ENCODE measurements at regions not wholly inside any gene's neighbourhood (a gene's known extent, or its start where the extent isn't known, plus 50 kb on each side); places are given as distances from the start of the nearest gene placed in this dataset.

DNA sequence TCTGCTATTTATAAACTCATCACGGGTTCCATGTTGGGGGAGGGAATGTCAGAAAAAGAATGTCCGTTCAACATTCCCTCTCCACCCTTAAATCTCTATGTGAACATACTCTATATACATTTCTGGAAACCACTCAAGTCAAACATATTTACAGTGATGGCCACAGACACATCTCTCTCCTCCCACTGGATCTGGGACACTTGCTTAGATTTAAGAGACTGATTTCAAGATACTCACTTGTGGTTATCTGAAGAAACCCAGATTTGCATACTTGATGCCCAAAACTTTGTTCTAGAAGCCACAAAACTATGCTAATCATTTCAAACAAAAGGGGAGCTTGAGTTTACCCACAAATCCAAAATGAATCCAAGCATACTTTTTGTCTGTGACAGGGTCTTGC is 182.9 kb upstream of the SOX9 start:
- TF ChIP-seq EP300 (IDR thresholded peaks at IDR 0.05) (no peak), POLR2A (IDR thresholded peaks at IDR 0.05) (no peak)
- TF ChIP-seq, protein P1, sequence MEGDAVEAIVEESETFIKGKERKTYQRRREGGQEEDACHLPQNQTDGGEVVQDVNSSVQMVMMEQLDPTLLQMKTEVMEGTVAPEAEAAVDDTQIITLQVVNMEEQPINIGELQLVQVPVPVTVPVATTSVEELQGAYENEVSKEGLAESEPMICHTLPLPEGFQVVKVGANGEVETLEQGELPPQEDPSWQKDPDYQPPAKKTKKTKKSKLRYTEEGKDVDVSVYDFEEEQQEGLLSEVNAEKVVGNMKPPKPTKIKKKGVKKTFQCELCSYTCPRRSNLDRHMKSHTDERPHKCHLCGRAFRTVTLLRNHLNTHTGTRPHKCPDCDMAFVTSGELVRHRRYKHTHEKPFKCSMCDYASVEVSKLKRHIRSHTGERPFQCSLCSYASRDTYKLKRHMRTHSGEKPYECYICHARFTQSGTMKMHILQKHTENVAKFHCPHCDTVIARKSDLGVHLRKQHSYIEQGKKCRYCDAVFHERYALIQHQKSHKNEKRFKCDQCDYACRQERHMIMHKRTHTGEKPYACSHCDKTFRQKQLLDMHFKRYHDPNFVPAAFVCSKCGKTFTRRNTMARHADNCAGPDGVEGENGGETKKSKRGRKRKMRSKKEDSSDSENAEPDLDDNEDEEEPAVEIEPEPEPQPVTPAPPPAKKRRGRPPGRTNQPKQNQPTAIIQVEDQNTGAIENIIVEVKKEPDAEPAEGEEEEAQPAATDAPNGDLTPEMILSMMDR (IDR thresholded peaks at IDR 0.05), result no peak

Measured in ovary (tissue), 3 donors.